Heart right ventricle (tissue), 16 donors: ENCODE measurements at regions not wholly inside any gene's neighbourhood (a gene's known extent, or its start where the extent isn't known, plus 50 kb on each side); places are given as distances from the start of the nearest gene placed in this dataset.

Source experiments
- ATAC-seq, 8 donors: fragments of 200-7000 bp; cut with Tn5 transposase; one replicate each; pipeline ENCODE4 v1.9.1; 2020; ENCODE audit warnings: mild to moderate bottlenecking in 8 of 8, moderate library complexity in 8 of 8, moderate number of reproducible peaks in 1 of 8
- DNase-seq, 2 donors: peaks; one replicate each; pipeline ENCODE4 v3.0.0-alpha.2; 2020
- H3K27ac ChIP-seq, 10 donors: fragments of 200-600 bp; sonication (generic) in 2 of 10; one replicate each; pipeline versions ENCODE4 v1.5.0 to v1.8.0; 2020 to 2022; ENCODE audit warnings: mild to moderate bottlenecking in 3 of 10
- H3K27me3 ChIP-seq, 7 donors: fragments of 200-600 bp; one replicate each; pipeline ENCODE4 v1.8.0; 2021 to 2022; ENCODE audit warnings: mild to moderate bottlenecking in 2 of 7
- H3K36me3 ChIP-seq, 9 donors: fragments of 200-600 bp; sonication (generic) in 1 of 9; one replicate each; pipeline versions ENCODE4 v1.5.0 to v1.8.0; 2020 to 2022; ENCODE audit warnings: mild to moderate bottlenecking in 2 of 9
- H3K4me1 ChIP-seq, 9 donors: fragments of 200-600 bp; sonication (generic) in 1 of 9; one replicate each; pipeline versions ENCODE4 v1.5.0 to v1.8.0; 2020 to 2022; ENCODE audit warnings: mild to moderate bottlenecking in 4 of 9
- H3K4me3 ChIP-seq, 10 donors: fragments of 200-600 bp; sonication (generic) in 2 of 10; one replicate each; pipeline versions ENCODE4 v1.5.0 to v1.8.0; 2020 to 2022; ENCODE audit warnings: mild to moderate bottlenecking in 7 of 10, moderate library complexity in 2 of 10
- H3K9me3 ChIP-seq, 11 donors: fragments of 200-600 bp in 10 of 11; sonication (generic) in 2 of 11; one replicate each; pipeline versions ENCODE4 v1.5.0 to v1.8.0; 2013 to 2022; ENCODE audit warnings: mild to moderate bottlenecking in 2 of 11, control low read depth in 1 of 11, moderate library complexity in 1 of 11
- CTCF ChIP-seq, 9 donors: fragments of 200-600 bp; sonication (generic) in 2 of 9; IDR thresholded peaks; one replicate each; pipeline versions ENCODE4 v1.5.0 to v1.8.0; 2021 to 2022; ENCODE audit warnings: antibody characterized with exemption in 9 of 9, mild to moderate bottlenecking in 5 of 9, moderate library complexity in 1 of 9
- WGBS, 2 donors: extraction: QIAGEN DNeasy Blood & Tissue Kit; methylation state at CpG; one replicate each; pipeline ENCODE4 v1.1.7; 2013; ENCODE audit warnings: inconsistent platforms in 1 of 2; 5-methylcytosine and 5-hydroxymethylcytosine counted together
- intact Hi-C, 10 donors: fragments of 100-400 bp; cut with DNase I; formaldehyde crosslinking; loops; one replicate each; pipeline versions ENCODE4 v1.11.1 to v1.14.2; 2022
- donor health status: Arrhythmogenic right ventricular cardiomyopathy.
- donor health status: ischemic (EF 13 %, LVEDD 7.1; RV severe dilation, severe dysfunction).
- donor health status: healthy with polysubstance abuse.
- donor health status: DM: no; HTN: yes; CAD: no.
- donor health status: DM: no; HTN: no; CAD: no.
- donor health status: ischemic (EF 25% LVEDD 6.9; RV normal size, moderate dysfunction).
- donor health status: ischemic (EF 25% LVEDD 5.7; RV mildly dilated, moderate dysfunction).
- donor health status: healthy.
- donor health status: DM: yes; HTN: yes; CAD: no.
- donor health status: Ischemic cardiomyopathy.
- donor health status: ischemic (EF 35%, LVEDD 5.7; RV mildly dilated, moderate dysfunction).
- donor health status: nonischemic (EF 11% LVEDD 7.7; RV severe dilation, severe dysfunction).
- donor health status: DM: yes; HTN: yes; CAD: no.
- donor health status: PGD.
- donor health status: ischemic (EF 29% LVEDD 5.4; RV normal size, mild dysfunction).
- donor health status: nonischemic (EF 23%, LVEDD 6.1; RV moderate dilation, normal function).

GRCh38 chr6:27100921-27101320 is 146.6 kb upstream of the PRSS16 start:
- no peak overlapping the region for H3K4me3 ChIP-seq
- no peak overlapping the region for H3K27ac ChIP-seq
- H3K36me3 ChIP-seq: no peaks in the 10 kb centered on the region
- TF ChIP-seq CTCF (IDR thresholded peaks at IDR 0.05): no peak
- ATAC-seq: no peak
- no peak for DNase-seq
- intact Hi-C loops: no loop called here
- H3K27me3 ChIP-seq: peaks cover 0 to 34% (median 25%) of the 10 kb centered on the region in 7 donors
- peaks cover 0 to 10% (median 0%) of the 10 kb centered on the region in 9 donors for H3K4me1 ChIP-seq
- H3K9me3 ChIP-seq: peaks cover 0 to 5% (median 0%) of the 10 kb centered on the region in 11 donors
- 85 to 93% methylated on average over 3 of the region's 3 CpGs for WGBS, 2 donors

GRCh38 chr6:27101824-27102223 is 145.7 kb upstream of the PRSS16 start:
- intact Hi-C loops: no loop called here
- no peak for TF ChIP-seq CTCF (IDR thresholded peaks at IDR 0.05)
- 54 to 66% methylated on average over 3 of the region's 3 CpGs for WGBS, 2 donors
- H3K4me3 ChIP-seq: no peak overlapping the region
- no peak overlapping the region for H3K27ac ChIP-seq
- ATAC-seq: no peak
- DNase-seq: no peak
- H3K9me3 ChIP-seq: peaks cover 0 to 5% (median 0%) of the 10 kb centered on the region in 11 donors
- H3K36me3 ChIP-seq: no peaks in the 10 kb centered on the region
- peaks cover 0 to 25% (median 16%) of the 10 kb centered on the region in 7 donors for H3K27me3 ChIP-seq
- H3K4me1 ChIP-seq: peaks cover 0 to 5% (median 0%) of the 10 kb centered on the region in 9 donors

GRCh38 chr6:27106382-27106781 is 141.1 kb upstream of the PRSS16 start:
- Histone ChIP-seq H3K9me3 (peaks cover 0 to 3% (median 0%) of the 10 kb centered on the region in 11 donors), H3K4me1 (no peaks in the 10 kb centered on the region), H3K36me3 (no peaks in the 10 kb centered on the region), H3K27ac (no peak overlapping the region), H3K4me3 (no peak overlapping the region), H3K27me3 (peaks cover 0 to 6% (median 0%) of the 10 kb centered on the region in 7 donors)
- DNase-seq (no peak), ATAC-seq (no peak)
- WGBS, 2 donors: 85 to 88% methylated on average over 3 of the region's 3 CpGs
- no peak for TF ChIP-seq CTCF (IDR thresholded peaks at IDR 0.05)
- intact Hi-C loops: no loop called here

- Histone ChIP-seq H3K4me1 (no peaks in the 10 kb centered on the region), H3K4me3 (no peak overlapping the region), H3K27ac (no peak overlapping the region), H3K27me3 (peaks cover 0 to 6% (median 0%) of the 10 kb centered on the region in 7 donors), H3K36me3 (no peaks in the 10 kb centered on the region), H3K9me3 (peaks cover 0 to 19% (median 2%) of the 10 kb centered on the region in 11 donors)
- ATAC-seq (no peak), DNase-seq (no peak)
- TF ChIP-seq CTCF (IDR thresholded peaks at IDR 0.05): no peak
- intact Hi-C loops: no loop called here
- 61 to 69% methylated on average over 2 of the region's 2 CpGs for WGBS, 2 donors
Measured at GRCh38 chr6:27111743-27112142, 135.8 kb upstream of the PRSS16 start.
